HG03378 (cell line): ENCODE measurements at regions not wholly inside any gene's neighbourhood (a gene's known extent, or its start where the extent isn't known, plus 50 kb on each side); places are given as distances from the start of the nearest gene placed in this dataset.

Experiments used
- ATAC-seq: cut with Tn5 transposase; IDR thresholded peaks from one replicate; pipeline ENCODE4 v1.9.1; 2021; ENCODE audit warnings: mild to moderate bottlenecking, moderate library complexity; ENCODE audit not compliant: unreplicated experiment

DNA sequence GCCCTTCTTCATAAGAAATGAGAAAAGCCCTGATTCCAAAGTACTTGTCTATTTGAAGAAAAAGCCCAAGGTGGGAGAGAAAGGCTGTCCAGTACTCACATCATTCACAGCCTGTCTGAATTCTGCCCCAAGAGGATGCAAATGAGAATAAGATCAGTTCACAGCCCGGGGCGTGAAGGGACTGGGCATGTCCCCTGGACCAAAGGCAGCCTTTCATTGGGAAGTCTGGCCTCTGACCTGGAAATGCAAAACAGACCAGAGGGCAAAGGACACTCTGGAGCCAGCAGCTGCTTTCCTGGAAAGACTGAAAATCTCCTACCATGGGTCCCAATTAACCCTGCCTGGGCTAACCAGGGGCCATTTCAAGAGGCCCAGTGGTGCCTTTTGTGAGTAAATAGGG is 191.2 kb upstream of the PELI2 start:
- ATAC-seq, result no peak

DNA sequence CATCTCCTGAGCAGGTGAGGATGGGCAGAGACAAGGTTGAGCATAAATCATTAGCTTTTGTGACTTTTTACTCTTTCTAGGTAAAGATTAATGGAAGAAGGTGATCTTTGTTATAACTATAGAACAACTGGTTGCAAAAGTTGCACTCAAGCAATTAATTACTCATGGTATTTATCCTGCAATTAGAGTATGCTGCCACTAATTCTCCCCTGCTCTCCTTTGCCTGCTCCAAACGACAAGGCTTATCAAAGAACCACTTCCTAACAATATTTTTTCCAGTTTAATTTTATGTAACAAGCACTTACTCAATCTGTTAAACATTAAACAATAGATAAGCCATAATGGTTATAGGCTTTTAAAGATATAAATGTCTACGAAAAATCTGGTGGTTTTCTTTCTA is 189.9 kb upstream of the PELI2 start:
- no peak for ATAC-seq

- no peak for ATAC-seq
Measured at GRCh38 chr14:55929136-55929535, 189.1 kb upstream of the PELI2 start.

GRCh38 chr14:55930016-55930784 is 188.0 kb upstream of the PELI2 start:
- ATAC-seq, result no peak

GRCh38 chr14:55936691-55937090 is 181.5 kb upstream of the PELI2 start:
- no peak for ATAC-seq

GRCh38 chr14:55938249-55938791 is 179.9 kb upstream of the PELI2 start:
- ATAC-seq, result no peak

DNA sequence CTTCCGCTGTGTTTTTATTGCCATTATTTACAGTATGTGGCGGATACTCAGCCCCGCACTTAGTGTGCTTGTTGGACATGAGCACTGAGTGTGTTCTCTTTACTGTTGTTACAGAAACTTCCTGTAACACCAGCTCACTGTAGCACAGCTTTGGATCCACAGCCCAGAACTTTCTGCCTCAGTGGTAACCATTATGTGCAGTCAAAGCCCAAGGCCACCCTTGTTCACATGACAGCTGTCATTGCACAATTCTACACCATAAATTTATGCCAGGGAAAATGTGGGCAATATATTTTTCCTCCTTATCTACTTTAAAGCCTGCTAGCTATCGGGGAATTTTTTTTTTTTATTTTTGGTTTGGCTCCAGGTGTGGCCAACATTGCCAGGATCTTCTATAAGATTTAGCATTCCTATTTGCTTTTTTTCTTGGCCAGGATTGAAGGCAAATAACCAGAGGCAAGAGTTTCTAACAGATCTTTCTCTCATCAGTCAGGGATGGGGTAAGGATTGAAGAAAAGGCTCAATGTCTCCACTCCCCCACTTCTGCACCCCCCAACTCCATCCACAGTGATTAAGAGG is 176.0 kb upstream of the PELI2 start:
- ATAC-seq, result no peak

- ATAC-seq, result no peak
Measured at GRCh38 chr14:55942826-55943225, 175.4 kb upstream of the PELI2 start.

DNA sequence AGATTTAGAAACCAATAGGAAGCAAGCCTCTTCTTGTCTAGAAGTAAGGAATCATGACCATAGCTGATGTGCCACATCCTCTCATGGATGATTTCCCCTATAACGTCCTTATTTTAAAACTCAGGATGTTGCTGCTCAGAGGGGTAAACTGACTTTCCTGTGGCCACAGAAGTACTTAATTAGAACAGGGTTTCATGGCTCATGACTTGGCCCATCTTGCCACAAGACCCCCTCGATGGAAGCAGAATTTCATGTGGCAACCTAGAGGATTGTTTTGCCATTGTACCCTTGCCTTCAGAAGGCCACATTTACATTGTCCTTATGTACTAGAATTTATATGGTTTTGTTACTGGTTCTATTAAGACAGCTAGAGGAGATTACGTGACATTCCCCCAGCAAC is 173.5 kb upstream of the PELI2 start:
- ATAC-seq, result no peak

DNA sequence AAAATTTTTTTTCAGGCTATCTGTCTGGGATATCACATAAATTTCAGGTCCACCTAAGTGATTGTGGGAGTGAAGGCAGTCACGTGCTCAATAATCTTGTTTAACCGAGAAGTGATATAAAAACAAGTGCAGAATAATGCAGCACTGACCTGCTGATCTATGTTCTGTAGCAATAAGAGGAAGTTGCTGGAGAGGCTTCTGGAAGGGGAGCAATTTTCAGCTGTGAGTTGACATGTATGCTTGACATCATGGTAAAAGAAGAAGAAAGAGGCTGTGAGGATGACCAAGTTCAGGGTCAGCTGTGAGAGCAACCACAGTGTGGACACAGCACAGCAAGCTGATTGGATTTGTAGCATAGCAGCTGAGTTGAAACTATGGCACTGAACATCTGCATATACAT is 172.0 kb upstream of the PELI2 start:
- ATAC-seq, result no peak

DNA sequence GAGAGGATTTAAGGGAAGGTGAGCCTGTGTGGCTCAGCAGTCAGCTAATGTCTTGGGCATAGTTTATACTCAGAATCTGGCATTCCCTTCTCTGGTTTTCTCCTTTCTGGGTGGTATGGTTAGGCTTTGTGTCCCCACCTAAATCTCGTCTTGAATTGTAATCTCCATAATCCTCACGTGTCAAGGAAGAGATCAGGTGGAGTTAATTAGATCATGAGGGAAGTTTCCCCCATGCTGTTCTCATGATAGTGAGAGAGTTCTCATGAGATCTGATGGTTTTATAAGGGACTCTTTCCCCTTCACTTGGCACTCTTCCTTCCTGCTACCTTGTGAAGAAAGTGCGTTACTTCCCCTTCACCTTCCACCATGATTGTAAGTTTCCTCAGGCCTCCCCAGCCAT is 169.8 kb upstream of the PELI2 start:
- ATAC-seq, result no peak

DNA sequence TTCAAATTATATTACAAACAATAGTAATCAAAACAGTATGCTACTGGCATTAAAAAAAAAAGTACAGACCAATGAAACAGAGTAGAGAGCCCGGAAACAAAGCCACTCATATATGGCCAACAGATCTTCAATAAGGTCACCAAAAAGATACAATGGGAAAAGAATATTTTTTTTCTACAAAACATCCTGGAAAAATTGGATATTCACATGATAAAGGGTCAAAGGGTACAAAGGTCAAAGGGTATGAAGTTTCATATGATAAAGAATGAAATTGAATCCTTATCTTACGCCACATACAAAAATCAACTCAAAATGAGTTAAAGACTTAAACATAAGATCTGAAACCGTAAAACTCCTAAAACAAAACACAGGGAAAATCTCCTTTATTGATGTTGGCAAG is 168.5 kb upstream of the PELI2 start:
- ATAC-seq, result no peak

- no peak for ATAC-seq
Measured at GRCh38 chr14:55950135-55950534, 168.1 kb upstream of the PELI2 start.

GRCh38 chr14:55951341-55952206 is 166.6 kb upstream of the PELI2 start:
- ATAC-seq, result no peak

- no peak for ATAC-seq
Measured at GRCh38 chr14:55954108-55954507, 164.1 kb upstream of the PELI2 start.

DNA sequence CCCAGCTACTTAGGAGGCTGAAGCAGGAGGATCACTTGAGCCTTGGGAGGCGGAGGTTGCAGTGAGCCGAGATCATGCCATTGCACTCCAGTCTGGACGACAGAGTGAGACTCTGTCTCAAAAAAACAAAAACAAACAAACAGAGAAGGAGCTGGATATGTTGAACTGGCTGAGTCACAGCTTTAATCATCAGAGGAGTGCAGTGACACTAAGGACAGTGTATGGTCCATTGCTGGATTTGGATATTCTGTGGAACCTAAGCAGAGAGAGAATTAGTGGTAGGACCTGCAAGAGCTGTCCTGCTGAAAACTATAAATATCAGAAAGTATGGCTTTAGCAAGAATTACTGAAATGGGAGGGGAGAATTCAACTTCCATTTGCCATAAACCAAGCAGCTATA is 163.0 kb upstream of the PELI2 start:
- ATAC-seq, result no peak

DNA sequence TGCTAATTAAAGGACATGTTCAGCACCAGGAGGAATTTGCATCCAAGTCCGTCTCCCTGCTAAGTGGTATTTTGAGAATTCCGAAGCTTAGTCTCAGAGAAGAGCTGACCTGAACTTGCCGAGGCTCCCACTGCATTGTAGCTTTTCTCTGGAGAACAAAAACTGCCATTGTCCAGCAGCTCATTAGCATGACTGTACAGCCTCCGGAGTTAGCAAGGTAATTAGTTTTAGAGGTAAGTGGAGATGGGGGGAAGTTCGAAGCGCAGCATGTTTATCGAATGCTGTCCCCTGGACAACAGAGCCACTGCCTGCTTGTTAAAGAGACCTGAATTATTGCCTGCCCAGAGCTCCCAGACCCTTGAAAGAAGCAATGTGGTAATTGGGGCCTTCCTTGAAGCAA is 160.3 kb upstream of the PELI2 start:
- ATAC-seq, result no peak

- ATAC-seq, result no peak
Measured at GRCh38 chr14:55963295-55963694, 154.9 kb upstream of the PELI2 start.

DNA sequence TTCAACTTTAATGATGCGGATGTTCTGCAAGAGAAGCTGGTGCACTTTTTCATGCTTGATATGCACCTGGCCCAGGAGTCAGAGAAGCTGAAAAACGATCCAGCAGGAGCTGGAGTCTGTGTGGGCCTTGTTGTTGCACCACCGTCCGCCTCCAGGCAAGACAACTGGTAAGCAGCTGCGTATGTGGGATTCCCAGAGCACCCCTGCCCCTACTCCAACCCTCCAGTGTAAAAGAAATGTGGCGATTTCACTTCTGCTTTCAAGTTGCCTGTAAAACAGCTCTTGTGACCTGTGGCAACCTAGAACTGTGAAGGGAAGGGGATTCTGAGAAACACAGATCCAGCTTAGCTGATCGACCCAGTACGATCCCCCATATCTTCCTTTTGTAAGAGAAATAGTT is 154.1 kb upstream of the PELI2 start:
- ATAC-seq, result no peak

DNA sequence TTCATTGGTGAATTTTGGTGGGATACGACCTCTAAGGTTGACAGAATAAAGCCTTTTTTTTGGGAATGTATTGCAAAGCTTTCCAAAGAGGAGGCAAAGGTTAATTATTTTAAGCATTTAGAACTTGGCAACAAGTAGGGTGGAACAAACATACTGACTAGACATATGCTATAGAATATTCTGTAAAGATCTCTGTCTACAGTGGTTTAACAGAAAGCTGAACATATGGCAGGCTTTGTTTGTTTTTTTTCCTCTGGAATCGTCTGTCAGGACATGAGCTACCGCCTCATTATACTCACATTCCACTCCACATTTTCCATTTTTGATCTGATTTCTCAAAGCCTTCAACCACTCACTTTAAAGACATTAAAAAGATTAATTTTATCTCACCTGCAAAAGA is 153.4 kb upstream of the PELI2 start:
- ATAC-seq, result no peak

DNA sequence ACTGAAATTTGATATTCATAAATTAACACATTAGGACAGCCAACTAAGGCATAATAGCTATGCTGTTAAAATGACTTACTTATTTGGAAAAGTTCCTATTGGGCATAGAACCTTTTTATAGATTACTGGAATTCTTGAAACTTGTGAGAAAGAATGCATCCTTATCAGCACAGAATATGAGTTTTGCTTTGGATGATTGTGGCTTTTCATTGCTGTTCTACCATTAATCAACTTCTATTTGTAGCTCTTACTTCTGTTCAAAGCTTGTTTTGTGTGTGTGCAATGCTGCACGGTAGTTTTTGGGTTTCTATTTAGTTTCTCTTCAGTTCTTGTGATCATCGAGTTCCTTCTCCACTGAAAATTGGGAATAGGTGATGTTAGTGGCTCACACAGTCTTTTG is 152.4 kb upstream of the PELI2 start:
- no peak for ATAC-seq

DNA sequence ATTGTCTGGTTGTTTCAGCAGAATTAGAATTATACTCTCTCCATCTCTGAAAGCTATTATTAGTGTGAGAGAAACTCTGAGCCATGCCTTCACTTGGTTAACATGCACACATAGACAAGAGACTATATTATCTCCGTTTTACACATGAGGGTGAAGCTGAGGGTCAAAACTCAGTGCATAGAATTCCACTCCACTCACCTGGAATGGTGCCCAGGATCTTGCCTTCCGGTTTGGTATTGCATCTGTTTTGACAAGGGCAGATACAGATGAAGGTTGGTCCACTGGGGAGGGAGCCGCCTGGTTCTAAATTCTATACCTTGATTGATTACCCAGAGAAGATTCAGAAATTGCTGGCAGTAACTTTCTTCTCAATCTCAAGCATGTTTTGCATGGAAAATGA is 149.5 kb upstream of the PELI2 start:
- ATAC-seq, result no peak
